DND-41 (cell line): ENCODE measurements at regions not wholly inside any gene's neighbourhood (a gene's known extent, or its start where the extent isn't known, plus 50 kb on each side); places are given as distances from the start of the nearest gene placed in this dataset.

Experiments
- CTCF ChIP-seq: IDR thresholded peaks from 2 replicates; pipeline ENCODE4 v1.5.1; 2012; ENCODE audit warnings: borderline replicate concordance, low read length, moderate library complexity, mild to moderate bottlenecking; ENCODE audit not compliant: poor library complexity, severe bottlenecking; ENCODE audit errors: extremely low read depth
- EZH2 ChIP-seq: IDR thresholded peaks from 3 replicates; pipeline ENCODE4 v1.6.1; 2012; ENCODE audit warnings: borderline replicate concordance, low read depth, mild to moderate bottlenecking, moderate library complexity, low read length, inconsistent platforms; ENCODE audit not compliant: severe bottlenecking

- TF ChIP-seq CTCF, result no peak
- TF ChIP-seq EZH2, result no peak
Observed at GRCh38 chr2:236703373-236703709, 133.7 kb downstream of the ACKR3 start.
